B cell (primary cell): ENCODE measurements at regions not wholly inside any gene's neighbourhood (a gene's known extent, or its start where the extent isn't known, plus 50 kb on each side); places are given as distances from the start of the nearest gene placed in this dataset.

Source experiments
- ATAC-seq: fragments of 200-7000 bp; cut with Tn5 transposase; one replicate; pipeline ENCODE4 v1.10.0; 2021; ENCODE audit warnings: low read depth, mild to moderate bottlenecking, moderate number of reproducible peaks, moderate library complexity
- CTCF ChIA-PET: fragments of 350-600 bp; sonication (Branson Sonifier 250); formaldehyde crosslinking; loops from one replicate; lab custom pipeline; 2021; ENCODE audit warnings: antibody characterized with exemption, inconsistent platforms; lab: Charles Lee
- POLR2A ChIA-PET: fragments of 350-600 bp; sonication (Branson Sonifier 250); formaldehyde crosslinking; loops from one replicate; lab custom pipeline; 2021; ENCODE audit warnings: antibody characterized with exemption; lab: Charles Lee
- DNase-seq: peaks from one replicate; pipeline ENCODE4 v3.0.0; 2013
- H2AFZ ChIP-seq: 2 replicates; pipeline ENCODE4 v1.6.1; 2012; ENCODE audit warnings: mild to moderate bottlenecking, low read depth, low read length; ENCODE audit not compliant: insufficient read depth, poor library complexity, severe bottlenecking
- H3K27ac ChIP-seq, 2 donors: 1 replicate in 1 of 2; 2 replicates in 1 of 2; pipeline ENCODE4 v1.5.1; 2012 to 2013; ENCODE audit warnings: low read length in 2 of 2, mild to moderate bottlenecking in 2 of 2, moderate library complexity in 1 of 2
- H3K27me3 ChIP-seq, 4 experiments: fragments of 200-600 bp in 1 of 4; sonication (generic) in 1 of 4; replicated peaks in 1 of 4; 1 replicate in 2 of 4; 2 replicates in 2 of 4; pipeline versions ENCODE4 v1.6.1 to v1.7.0; 2013 to 2016; ENCODE audit warnings: low read length in 3 of 4, mild to moderate bottlenecking in 2 of 4, mixed read lengths in 1 of 4, moderate library complexity in 1 of 4; ENCODE audit not compliant: insufficient read depth in 4 of 4, control insufficient read depth in 3 of 4; ENCODE audit errors: control extremely low read depth in 1 of 4
- H3K36me3 ChIP-seq, 2 experiments: replicated peaks in 1 of 2; 1 replicate in 1 of 2; 2 replicates in 1 of 2; pipeline versions ENCODE4 v1.6.1 to v1.7.1; 2013; ENCODE audit warnings: low read length in 1 of 2; ENCODE audit not compliant: insufficient read depth in 2 of 2, control insufficient read depth in 1 of 2; ENCODE audit errors: control extremely low read depth in 1 of 2, extremely low read depth in 1 of 2
- H3K4me1 ChIP-seq, 2 donors: fragments of 200-600 bp in 1 of 2; sonication (generic) in 1 of 2; 1 replicate in 1 of 2; 2 replicates in 1 of 2; pipeline versions ENCODE4 v1.5.1 to v1.6.1; 2013 to 2017; ENCODE audit warnings: low read length in 2 of 2; ENCODE audit not compliant: control insufficient read depth in 2 of 2, insufficient read depth in 2 of 2
- H3K4me2 ChIP-seq: replicated peaks from 2 replicates; pipeline ENCODE3; 2012; ENCODE audit warnings: mild to moderate bottlenecking, low read depth, low read length; ENCODE audit not compliant: poor library complexity, severe bottlenecking
- H3K4me3 ChIP-seq, 5 experiments: fragments of 200-600 bp in 1 of 5; sonication (generic) in 1 of 5; 1 replicate in 3 of 5; 2 replicates in 2 of 5; pipeline versions ENCODE4 v1.5.1 to v1.7.0; 2011 to 2016; ENCODE audit warnings: low read length in 4 of 5, mild to moderate bottlenecking in 4 of 5, low read depth in 2 of 5, control low read depth in 1 of 5, moderate library complexity in 1 of 5; ENCODE audit not compliant: insufficient read depth in 1 of 5; ENCODE audit errors: control extremely low read depth in 1 of 5, extremely low read depth in 1 of 5
- H3K79me2 ChIP-seq: fragments of 200-600 bp; sonication (generic); one replicate; pipeline ENCODE4 v1.6.0; 2016; ENCODE audit warnings: low read length; ENCODE audit not compliant: control insufficient read depth, insufficient read depth
- H3K9ac ChIP-seq: fragments of 200-600 bp; sonication (generic); 2 replicates; pipeline ENCODE4 v1.6.1; 2017; ENCODE audit warnings: mild to moderate bottlenecking, low read length, moderate library complexity
- H3K9me3 ChIP-seq, 3 donors: one replicate each; pipeline versions ENCODE4 v1.6.1 to v1.7.1; 2013; ENCODE audit warnings: low read length in 2 of 3; ENCODE audit not compliant: control insufficient read depth in 2 of 3, insufficient read depth in 1 of 3; ENCODE audit errors: control extremely low read depth in 1 of 3
- H4K20me1 ChIP-seq: 2 replicates; pipeline ENCODE4 v1.6.0; 2012; ENCODE audit warnings: mild to moderate bottlenecking, low read length; ENCODE audit not compliant: insufficient read depth, control insufficient read depth, poor library complexity, severe bottlenecking
- H3K27ac Mint-ChIP-seq: one replicate; pipeline ENCODE4 v1.8.0; 2021; ENCODE audit warnings: mixed read lengths
- H3K27me3 Mint-ChIP-seq: one replicate; pipeline ENCODE4 v1.8.0; 2021; ENCODE audit warnings: mixed read lengths
- H3K4me1 Mint-ChIP-seq: one replicate; pipeline ENCODE4 v1.8.0; 2021; ENCODE audit warnings: mixed read lengths
- H3K4me3 Mint-ChIP-seq: one replicate; pipeline ENCODE4 v1.8.0; 2021; ENCODE audit warnings: mixed read lengths
- H3K9me3 Mint-ChIP-seq: one replicate; pipeline ENCODE4 v1.8.0; 2022; ENCODE audit warnings: mixed read lengths; ENCODE audit not compliant: insufficient read depth
- EZH2 ChIP-seq: IDR thresholded peaks from 2 replicates; pipeline ENCODE4 v1.6.1; 2012; ENCODE audit warnings: borderline replicate concordance, low read depth, mild to moderate bottlenecking, moderate library complexity, low read length; ENCODE audit not compliant: insufficient read depth, poor library complexity, severe bottlenecking
- WGBS: methylation state at CpG from one replicate; pipeline ENCODE4 v1.1.5; 2013; ENCODE audit warnings: missing lambda C conversion rate; ENCODE audit not compliant: insufficient coverage; 5-methylcytosine and 5-hydroxymethylcytosine counted together
- intact Hi-C: fragments of 100-400 bp; cut with micrococcal nuclease; formaldehyde crosslinking; loops from one replicate; pipeline ENCODE4 v1.10.0; 2022
- TF ChIP-seq, protein P1 (sequence below): fragments of 200-600 bp; IDR thresholded peaks from one replicate; pipeline ENCODE4 v1.8.0; 2022; ENCODE audit warnings: antibody characterized with exemption, mild to moderate bottlenecking

DNA sequence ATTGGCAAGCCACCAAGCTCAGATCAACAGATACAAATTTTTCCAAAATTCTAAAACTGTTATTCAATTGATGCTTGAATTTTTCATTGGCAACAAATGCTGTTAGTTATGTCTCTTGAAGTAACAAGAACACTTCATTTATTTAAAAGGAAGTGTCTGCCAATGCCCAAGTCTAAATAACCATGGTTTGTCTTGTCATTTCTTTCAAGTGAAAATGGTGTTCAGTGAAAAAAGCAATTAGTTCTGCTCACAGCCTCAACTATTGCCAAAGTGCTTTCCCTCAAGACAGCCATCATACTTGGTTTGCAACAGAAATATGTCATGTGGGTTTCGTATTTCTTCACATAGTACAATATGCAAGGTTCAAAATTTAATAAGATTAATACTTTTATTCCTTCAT, 312.6 kb upstream of the LMCD1 start:
- Histone ChIP-seq H3K9ac (no peak overlapping the region), H4K20me1 (no peaks in the 10 kb centered on the region), H3K27me3 (no peaks in the 10 kb centered on the region), H3K4me3 (no peak overlapping the region), H2AFZ (no peak overlapping the region), H3K4me1 (no peaks in the 10 kb centered on the region), H3K79me2 (no peaks in the 10 kb centered on the region), H3K27ac (no peak overlapping the region), H3K9me3 (no peaks in the 10 kb centered on the region), H3K4me2 (no peak overlapping the region), H3K36me3 (no peaks in the 10 kb centered on the region)
- no peaks in the 10 kb centered on the region for H3K4me1 Mint-ChIP-seq
- H3K27me3 Mint-ChIP-seq = no peaks in the 10 kb centered on the region
- ChIA-PET POLR2A (no interaction called here), CTCF (no interaction called here)
- no peak for ATAC-seq
- TF ChIP-seq, protein P1, sequence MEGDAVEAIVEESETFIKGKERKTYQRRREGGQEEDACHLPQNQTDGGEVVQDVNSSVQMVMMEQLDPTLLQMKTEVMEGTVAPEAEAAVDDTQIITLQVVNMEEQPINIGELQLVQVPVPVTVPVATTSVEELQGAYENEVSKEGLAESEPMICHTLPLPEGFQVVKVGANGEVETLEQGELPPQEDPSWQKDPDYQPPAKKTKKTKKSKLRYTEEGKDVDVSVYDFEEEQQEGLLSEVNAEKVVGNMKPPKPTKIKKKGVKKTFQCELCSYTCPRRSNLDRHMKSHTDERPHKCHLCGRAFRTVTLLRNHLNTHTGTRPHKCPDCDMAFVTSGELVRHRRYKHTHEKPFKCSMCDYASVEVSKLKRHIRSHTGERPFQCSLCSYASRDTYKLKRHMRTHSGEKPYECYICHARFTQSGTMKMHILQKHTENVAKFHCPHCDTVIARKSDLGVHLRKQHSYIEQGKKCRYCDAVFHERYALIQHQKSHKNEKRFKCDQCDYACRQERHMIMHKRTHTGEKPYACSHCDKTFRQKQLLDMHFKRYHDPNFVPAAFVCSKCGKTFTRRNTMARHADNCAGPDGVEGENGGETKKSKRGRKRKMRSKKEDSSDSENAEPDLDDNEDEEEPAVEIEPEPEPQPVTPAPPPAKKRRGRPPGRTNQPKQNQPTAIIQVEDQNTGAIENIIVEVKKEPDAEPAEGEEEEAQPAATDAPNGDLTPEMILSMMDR = no peak
- TF ChIP-seq EZH2 = no peak
- no CpG with 5 or more reads among the region's 1 CpG for WGBS
- DNase-seq = no peak
- intact Hi-C loops = no loop called here
- peaks cover 2% of the 10 kb centered on the region for H3K9me3 Mint-ChIP-seq
- no peak overlapping the region for H3K27ac Mint-ChIP-seq
- H3K4me3 Mint-ChIP-seq = no peak overlapping the region

DNA sequence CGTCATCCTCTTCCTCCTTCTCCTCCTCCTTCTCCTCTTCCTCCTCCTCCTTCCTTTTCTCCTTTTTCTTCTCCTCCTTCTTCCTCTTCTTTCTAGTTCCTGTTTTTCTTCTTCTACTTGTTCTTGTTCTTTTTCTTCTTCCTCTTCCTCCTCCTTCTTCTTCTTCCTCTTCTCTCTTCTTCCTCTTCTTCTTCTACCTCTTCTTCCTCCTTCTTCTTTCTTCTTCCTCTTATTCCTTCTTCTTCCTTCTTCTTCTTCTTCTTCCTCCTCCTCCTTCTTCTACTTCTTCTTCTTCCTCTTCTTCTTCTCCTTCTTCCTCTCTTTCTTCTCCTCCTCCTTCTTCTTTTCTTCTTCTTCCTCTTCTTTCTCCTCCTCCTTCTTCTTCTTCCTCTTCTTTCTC, 310.2 kb upstream of the LMCD1 start:
- intact Hi-C loops = no loop called here
- CTCF ChIA-PET = no interaction called here
- H3K27me3 Mint-ChIP-seq = no peaks in the 10 kb centered on the region
- H3K4me3 ChIP-seq = no peak overlapping the region
- no peak overlapping the region for H3K9ac ChIP-seq
- no peak overlapping the region for H3K27ac Mint-ChIP-seq
- no peaks in the 10 kb centered on the region for H3K4me1 ChIP-seq
- H3K27ac ChIP-seq = no peak overlapping the region
- POLR2A ChIA-PET = no interaction called here
- no peaks in the 10 kb centered on the region for H3K79me2 ChIP-seq
- no peak for ATAC-seq
- peaks cover 2% of the 10 kb centered on the region for H3K9me3 Mint-ChIP-seq
- no peaks in the 10 kb centered on the region for H3K27me3 ChIP-seq
- TF ChIP-seq EZH2 = no peak
- TF ChIP-seq, protein P1 = peak; percentile 5
- H3K4me1 Mint-ChIP-seq = no peaks in the 10 kb centered on the region
- no peaks in the 10 kb centered on the region for H3K36me3 ChIP-seq
- 100% methylated on average over 1 of the region's 1 CpG for WGBS
- no peak overlapping the region for H2AFZ ChIP-seq
- no peaks in the 10 kb centered on the region for H3K9me3 ChIP-seq
- no peak for DNase-seq
- no peak overlapping the region for H3K4me3 Mint-ChIP-seq
- H3K4me2 ChIP-seq = no peak overlapping the region
- no peaks in the 10 kb centered on the region for H4K20me1 ChIP-seq
